NB4 (cell line): ENCODE measurements at regions not wholly inside any gene's neighbourhood (a gene's known extent, or its start where the extent isn't known, plus 50 kb on each side); places are given as distances from the start of the nearest gene placed in this dataset.

Experiments
- CTCF ChIP-seq: IDR thresholded peaks from one replicate; pipeline ENCODE4 v1.5.1; 2012; ENCODE audit warnings: low read depth, low read length
- POLR2A ChIP-seq: IDR thresholded peaks from 2 replicates; pipeline ENCODE4 v1.6.1; 2011; ENCODE audit warnings: mild to moderate bottlenecking; ENCODE audit not compliant: insufficient read length; ENCODE audit errors: extremely low read depth
- TF ChIP-seq, protein P1 (sequence below): IDR thresholded peaks from 2 replicates; pipeline ENCODE4 v1.6.1; 2011; ENCODE audit warnings: low read depth, low read length

DNA sequence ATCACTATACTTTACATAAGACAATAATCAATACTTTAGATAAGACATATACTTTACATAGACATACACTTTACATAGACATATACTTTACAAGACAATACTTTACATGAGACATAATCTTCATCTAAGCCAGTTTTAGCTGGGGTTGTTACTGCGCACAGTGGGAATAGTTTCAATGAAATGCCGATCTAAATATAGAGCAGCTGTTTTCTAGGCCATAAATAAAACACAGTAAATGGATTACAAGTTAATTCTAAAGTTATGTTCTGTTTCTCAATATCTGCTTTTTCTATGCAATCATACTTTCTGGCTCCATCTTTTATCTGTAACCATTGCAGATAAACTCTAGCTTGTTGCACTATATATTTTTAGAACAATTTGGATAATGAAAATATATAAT, 1470.6 kb upstream of the PABPC4L start:
- TF ChIP-seq CTCF (no peak), POLR2A (no peak)
- TF ChIP-seq, protein P1, sequence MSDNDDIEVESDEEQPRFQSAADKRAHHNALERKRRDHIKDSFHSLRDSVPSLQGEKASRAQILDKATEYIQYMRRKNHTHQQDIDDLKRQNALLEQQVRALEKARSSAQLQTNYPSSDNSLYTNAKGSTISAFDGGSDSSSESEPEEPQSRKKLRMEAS, result no peak
